PFSK-1 (cell line): ENCODE measurements at regions not wholly inside any gene's neighbourhood (a gene's known extent, or its start where the extent isn't known, plus 50 kb on each side); places are given as distances from the start of the nearest gene placed in this dataset.

ENCODE experiments used
- FOXP2 ChIP-seq: optimal IDR thresholded peaks from 2 replicates; pipeline ENCODE3; 2011; ENCODE audit warnings: borderline replicate concordance, control low read depth, inconsistent platforms; ENCODE audit not compliant: insufficient read depth; ENCODE audit errors: extremely low read length, extremely low read depth
- POLR2AphosphoS5 ChIP-seq: IDR thresholded peaks from 2 replicates; pipeline ENCODE4 v1.6.1; 2012; ENCODE audit warnings: low read depth, mild to moderate bottlenecking, control low read depth, low read length, moderate library complexity
- SIN3A ChIP-seq: IDR thresholded peaks from 2 replicates; pipeline ENCODE4 v1.6.1; 2012; ENCODE audit warnings: mild to moderate bottlenecking, low read length, moderate library complexity, borderline replicate concordance; ENCODE audit not compliant: insufficient read depth
- TAF1 ChIP-seq: IDR thresholded peaks from 2 replicates; pipeline ENCODE4 v1.6.1; 2012; ENCODE audit warnings: low read length, control low read depth, borderline replicate concordance; ENCODE audit not compliant: insufficient read depth
- TF ChIP-seq, protein P1 (sequence below), 2 experiments: IDR thresholded peaks; 2 replicates each; pipeline versions ENCODE4 v1.6.1 to v1.8.0; 2011 to 2012; ENCODE audit warnings: low read depth in 2 of 2, low read length in 2 of 2, control low read depth in 1 of 2, inconsistent platforms in 1 of 2, mild to moderate bottlenecking in 1 of 2, moderate library complexity in 1 of 2; ENCODE audit not compliant: insufficient read depth in 1 of 2

DNA sequence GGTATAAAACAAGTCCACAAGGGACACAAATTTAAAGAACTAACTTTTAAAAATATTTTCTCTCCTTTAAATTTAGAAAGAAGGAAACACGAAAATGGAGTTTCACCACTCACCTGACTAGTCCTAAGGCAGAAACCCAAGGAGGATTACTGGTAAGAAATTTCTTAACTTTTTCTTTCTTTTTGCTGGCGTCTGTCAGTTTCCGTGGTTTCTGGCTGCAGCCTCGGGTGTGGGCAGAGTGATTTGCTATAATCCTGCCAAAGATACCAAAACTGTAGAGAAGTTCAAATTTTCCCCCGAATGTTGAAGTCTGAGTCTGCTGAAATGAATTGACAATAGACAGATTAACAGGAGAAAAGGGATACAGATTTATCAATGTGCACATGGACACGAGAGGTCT is 843.6 kb upstream of the ALCAM start:
- TF ChIP-seq, protein P1, sequence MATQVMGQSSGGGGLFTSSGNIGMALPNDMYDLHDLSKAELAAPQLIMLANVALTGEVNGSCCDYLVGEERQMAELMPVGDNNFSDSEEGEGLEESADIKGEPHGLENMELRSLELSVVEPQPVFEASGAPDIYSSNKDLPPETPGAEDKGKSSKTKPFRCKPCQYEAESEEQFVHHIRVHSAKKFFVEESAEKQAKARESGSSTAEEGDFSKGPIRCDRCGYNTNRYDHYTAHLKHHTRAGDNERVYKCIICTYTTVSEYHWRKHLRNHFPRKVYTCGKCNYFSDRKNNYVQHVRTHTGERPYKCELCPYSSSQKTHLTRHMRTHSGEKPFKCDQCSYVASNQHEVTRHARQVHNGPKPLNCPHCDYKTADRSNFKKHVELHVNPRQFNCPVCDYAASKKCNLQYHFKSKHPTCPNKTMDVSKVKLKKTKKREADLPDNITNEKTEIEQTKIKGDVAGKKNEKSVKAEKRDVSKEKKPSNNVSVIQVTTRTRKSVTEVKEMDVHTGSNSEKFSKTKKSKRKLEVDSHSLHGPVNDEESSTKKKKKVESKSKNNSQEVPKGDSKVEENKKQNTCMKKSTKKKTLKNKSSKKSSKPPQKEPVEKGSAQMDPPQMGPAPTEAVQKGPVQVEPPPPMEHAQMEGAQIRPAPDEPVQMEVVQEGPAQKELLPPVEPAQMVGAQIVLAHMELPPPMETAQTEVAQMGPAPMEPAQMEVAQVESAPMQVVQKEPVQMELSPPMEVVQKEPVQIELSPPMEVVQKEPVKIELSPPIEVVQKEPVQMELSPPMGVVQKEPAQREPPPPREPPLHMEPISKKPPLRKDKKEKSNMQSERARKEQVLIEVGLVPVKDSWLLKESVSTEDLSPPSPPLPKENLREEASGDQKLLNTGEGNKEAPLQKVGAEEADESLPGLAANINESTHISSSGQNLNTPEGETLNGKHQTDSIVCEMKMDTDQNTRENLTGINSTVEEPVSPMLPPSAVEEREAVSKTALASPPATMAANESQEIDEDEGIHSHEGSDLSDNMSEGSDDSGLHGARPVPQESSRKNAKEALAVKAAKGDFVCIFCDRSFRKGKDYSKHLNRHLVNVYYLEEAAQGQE (IDR thresholded peaks at IDR 0.05; ENCODE audit: insufficient read depth in 1 of 2, low read depth in 2 of 2, low read length in 2 of 2): no peak
- TF ChIP-seq POLR2AphosphoS5: no peak
- TF ChIP-seq TAF1: no peak
- TF ChIP-seq FOXP2: no peak
- no peak for TF ChIP-seq SIN3A

DNA sequence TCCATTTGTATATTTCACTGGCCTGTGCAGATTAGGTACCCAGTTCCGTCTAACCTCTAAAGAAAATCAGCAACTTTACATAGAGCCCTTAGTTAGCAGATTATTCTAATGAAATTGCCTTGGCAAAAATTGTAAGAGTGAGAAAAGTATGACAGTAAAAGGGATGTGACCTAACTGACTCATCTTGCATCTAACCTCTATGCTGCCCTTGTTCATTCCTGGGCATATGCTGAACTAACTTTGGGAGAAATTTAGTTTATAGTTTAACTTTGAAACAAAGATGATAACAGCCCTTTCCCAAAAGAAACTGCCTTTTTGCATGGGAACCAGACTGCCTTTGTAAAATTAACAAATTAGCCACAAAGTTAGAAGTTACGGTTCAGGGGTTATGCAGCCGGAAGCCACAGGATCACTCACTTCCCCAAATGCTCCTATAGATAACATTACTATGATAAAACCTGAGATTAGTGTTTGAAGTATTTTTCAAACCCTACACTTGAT is 839.8 kb upstream of the ALCAM start:
- TF ChIP-seq, protein P1 (IDR thresholded peaks at IDR 0.05; ENCODE audit: insufficient read depth in 1 of 2, low read depth in 2 of 2, low read length in 2 of 2): no peak

DNA sequence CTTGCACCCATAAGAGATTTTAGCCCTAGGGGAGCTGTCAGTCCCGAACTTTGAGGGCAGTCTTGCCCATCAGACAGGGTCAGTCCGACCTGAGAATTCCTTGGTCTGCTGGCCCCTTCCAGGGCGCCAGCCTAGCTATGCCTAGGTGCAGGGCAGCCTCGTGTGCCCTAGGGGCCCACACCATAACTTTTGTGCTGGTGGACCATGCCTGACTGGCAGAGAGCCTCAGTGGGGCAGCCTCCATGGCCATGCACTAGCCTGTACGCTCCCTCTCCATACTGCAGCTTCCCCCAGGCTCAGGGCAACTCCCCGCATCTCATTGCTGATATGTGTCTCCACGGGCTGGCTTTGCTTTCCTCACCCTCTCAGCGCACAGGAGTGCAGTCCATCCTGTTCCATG is 835.8 kb upstream of the ALCAM start:
- TF ChIP-seq FOXP2 (no peak), POLR2AphosphoS5 (no peak), TAF1 (no peak), SIN3A (no peak)
- TF ChIP-seq, protein P1 (IDR thresholded peaks at IDR 0.05; ENCODE audit: insufficient read depth in 1 of 2, low read depth in 2 of 2, low read length in 2 of 2): no peak

DNA sequence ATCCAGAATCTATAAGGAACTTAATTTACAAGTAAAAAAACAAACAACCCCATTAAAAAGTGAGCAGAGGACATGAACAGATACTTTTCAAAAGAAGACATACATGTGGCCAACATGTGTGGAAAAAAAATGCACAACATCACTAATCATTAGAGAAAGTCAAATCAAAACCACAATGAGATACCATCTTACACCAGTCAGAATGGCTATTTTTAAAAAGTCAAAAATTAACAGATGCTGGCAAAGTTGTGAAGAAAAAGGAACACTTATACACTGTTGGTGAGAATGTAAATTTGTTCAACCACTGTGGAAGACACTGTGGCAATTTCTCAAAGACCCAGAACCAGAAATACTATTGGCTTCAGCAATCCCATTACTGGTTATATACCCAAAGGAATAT is 830.0 kb upstream of the ALCAM start:
- TF ChIP-seq SIN3A (no peak), TAF1 (no peak), POLR2AphosphoS5 (no peak), FOXP2 (no peak)
- TF ChIP-seq, protein P1 (IDR thresholded peaks at IDR 0.05; ENCODE audit: insufficient read depth in 1 of 2, low read depth in 2 of 2, low read length in 2 of 2): no peak

DNA sequence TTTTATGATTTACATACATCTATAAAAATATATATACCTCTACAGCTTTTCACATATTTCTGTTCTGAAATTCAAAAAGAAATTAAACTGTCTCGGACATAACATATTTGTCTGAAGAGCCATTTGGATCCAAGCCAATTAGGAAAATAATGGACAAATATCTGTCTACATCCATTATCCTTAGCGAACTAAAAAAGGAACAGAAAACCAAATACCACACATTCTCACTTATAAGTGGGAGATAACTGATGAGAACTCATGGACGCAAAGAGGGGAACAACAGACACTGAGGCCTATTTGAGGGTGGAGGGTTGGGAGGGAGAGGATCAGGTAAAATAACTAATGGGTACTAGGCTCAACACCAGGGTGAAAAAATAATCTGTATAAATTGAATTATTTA is 829.4 kb upstream of the ALCAM start:
- TF ChIP-seq, protein P1 (IDR thresholded peaks at IDR 0.05; ENCODE audit: insufficient read depth in 1 of 2, low read depth in 2 of 2, low read length in 2 of 2): no peak
- TF ChIP-seq POLR2AphosphoS5: no peak
- TF ChIP-seq FOXP2: no peak
- no peak for TF ChIP-seq TAF1
- no peak for TF ChIP-seq SIN3A
